Fibroblast of skin of left biceps (primary cell): ENCODE measurements at regions not wholly inside any gene's neighbourhood (a gene's known extent, or its start where the extent isn't known, plus 50 kb on each side); places are given as distances from the start of the nearest gene placed in this dataset.
A peak's percentile ranks its signal among the peaks of the same experiment; 100 is the strongest.

ENCODE experiments used
- DNase-seq, 2 experiments: peaks; one replicate each; pipeline ENCODE4 v3.0.0-alpha.2; 2013; ENCODE audit warnings: low read depth in 2 of 2

DNA sequence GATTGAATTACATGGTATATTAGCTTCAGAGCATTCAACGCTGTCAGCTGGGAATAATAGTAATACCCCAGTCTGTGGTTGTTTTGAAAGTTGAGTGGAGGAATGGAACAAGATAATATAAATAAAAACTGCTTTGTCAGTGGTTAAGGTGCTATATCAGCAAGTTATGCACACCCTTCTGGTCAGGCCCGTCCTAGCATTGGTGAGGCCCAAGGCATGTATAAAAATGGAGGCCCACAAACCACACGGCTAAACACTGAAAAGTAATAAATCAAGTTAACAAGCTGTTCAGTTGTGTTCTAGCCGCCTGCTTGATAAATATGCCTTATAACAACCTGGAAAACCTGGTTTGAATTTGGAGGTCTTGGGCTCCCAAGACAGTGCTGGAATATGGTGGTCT is 77.4 kb downstream of the PSMG1 start:
- no peak for DNase-seq

DNA sequence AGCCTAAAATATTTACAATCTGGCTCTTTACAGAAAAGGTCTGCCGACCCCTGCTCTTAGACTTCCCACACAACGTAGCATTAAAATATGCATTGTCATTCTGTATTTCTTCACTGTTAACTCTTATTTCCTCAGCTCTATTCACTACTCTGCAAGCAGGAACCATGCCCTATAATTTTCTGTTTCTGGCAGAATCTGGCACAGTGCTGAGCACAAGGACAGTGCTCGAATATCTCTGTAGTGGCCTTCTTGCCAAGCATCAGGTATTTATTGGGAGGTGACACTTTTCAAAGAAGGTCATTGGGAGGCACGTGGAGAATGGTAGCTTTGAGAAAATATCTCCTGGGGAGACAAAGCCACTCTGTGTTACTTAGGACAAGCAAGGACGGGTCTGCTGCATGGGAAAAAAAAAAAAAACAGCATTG is 77.9 kb downstream of the PSMG1 start:
- DNase-seq, result no peak

DNA sequence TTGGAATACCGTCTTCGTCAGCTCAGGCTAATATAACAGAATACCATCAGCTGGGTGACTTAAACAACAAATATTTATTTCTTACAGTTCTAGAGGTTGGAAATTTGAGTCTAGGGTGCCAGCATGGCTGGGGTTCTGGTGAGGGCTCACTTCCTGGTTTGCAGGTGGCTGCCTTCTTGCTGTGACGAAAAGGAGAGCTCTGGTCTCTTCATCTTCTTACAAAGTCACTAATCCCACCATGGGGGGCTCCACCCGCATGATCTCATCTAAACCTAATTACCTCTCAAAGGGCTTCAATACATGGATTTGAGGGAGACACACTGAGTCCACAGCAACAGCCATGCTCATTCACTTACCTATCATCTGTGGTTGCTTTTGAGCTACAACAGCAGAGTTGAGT is 78.3 kb downstream of the PSMG1 start:
- DNase-seq, result no peak

DNA sequence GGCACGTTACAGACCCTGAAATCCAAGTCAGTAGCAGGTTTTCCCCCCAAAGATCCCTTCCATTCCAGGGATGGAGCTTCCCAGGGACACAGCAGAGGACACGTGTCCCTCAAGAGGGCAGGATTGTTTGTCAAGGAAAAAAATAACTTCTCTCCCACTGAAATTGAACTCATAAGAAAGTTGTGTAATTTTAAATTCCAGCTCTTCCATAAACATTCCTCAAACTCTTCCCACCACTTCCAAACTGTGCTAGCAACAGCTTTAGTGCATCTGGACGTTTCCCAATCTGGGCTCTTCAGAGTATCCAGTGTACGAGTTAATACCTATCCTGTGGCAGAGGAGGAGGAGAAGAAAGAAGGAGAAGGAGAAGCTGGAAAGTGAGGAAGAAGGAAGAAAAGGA is 79.6 kb downstream of the PSMG1 start:
- DNase-seq, result peak; percentile 91

DNA sequence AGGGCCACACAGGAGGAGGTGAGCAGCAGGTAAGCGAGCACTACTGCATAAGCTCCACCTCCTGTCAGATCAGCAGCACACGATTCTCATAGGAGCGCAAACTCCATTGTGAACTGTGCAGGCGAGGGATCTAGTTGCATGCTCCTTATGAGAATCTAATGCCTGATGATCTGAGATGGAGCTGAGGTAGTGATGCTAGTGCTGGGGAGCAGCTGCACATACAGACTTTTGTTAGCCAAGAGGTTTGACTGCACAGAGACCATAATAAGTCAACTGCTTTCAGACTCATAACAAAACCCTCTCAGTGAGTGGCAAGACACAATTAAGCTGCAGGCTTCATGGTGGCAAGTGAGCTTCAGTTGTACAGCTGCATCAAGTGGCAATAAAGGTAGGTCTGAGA is 83.4 kb downstream of the PSMG1 start:
- DNase-seq, result no peak

DNA sequence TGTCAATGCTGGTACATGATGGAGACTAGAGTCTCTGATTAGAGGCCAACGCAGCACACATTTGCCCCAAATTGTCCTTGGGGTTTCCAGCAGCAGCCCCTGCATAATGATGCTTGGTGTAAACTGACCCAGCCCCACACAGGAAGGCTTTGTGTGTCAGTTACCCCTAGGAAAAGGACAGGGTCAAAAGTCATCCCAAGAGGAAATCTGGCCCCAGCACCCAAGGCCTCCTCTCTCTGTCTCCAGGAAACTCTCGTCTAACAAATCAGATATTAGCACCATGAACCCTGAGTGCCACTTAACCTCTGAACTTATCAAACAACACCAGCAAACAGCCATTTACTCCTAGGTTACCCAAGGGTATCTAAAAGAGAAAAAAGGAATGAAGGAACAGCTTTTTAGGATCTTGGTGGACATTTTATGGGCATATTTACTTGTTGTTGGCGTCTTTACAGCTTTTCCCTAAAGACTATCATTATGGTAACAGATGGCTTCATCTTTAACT is 84.5 kb downstream of the PSMG1 start:
- no peak for DNase-seq

DNA sequence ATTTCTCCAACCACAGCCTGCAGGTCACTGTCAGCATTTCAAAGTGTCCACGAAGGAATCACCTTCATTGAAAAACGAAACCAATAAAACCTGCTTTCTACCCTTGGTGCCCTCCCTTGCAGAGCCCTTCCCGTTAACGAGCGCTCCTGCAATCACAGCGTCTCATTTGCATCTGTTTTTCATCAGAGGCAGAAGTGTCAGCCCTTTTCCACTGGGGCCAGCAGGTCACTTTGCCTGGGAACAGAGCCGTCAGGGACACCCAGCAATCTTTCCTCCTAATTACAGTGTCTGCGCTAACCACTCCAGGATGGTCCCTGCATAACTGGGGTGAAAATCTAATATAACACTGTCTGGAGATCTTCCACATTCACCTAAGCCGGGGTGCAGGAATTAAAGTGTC is 85.3 kb downstream of the PSMG1 start:
- no peak for DNase-seq

DNA sequence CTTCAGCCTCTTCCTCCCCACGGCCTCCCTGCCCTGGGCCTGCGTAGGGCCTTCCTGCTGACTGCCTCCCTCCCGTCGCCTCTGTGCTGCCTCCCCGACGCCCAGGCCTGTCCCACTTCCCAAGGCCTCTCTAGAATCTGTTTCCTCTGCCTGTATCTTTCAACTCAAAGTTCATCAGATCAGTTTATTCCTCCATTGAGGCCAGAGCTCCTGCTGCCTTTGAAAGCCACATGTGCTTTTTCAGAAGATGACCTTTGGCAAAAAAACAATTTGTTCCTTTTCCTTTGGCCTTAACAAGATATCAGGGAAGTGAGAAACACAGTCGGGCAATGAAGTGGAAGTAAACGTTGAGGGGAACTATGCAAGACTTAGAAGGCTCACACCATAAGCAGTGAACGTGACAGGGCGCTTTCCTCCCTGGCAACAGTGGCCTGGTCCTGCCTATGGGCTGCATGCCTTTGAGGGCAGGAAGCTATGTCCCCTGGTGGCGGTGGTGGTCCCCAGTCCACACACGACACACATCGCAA is 85.9 kb downstream of the PSMG1 start:
- DNase-seq, result no peak

DNA sequence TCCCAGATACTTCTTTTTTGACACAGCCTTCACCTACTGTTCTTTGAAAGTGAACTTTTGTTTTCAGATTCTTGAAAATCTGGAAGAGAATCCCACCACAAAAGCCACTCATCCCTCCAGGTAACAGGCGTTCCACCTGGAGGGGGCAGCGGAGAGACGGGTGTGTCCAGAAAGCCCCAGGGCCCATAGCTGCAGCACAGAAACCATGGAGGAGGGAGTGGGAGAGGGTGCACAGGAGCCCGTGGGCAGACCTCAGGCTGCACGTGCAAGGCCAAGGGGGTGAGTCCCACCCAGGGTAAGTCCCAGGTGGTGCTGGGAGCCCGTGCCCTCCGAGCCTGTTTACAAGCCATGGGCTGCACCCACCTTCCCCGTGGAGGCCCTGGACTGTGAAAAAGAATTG is 86.5 kb downstream of the PSMG1 start:
- DNase-seq, result no peak

DNA sequence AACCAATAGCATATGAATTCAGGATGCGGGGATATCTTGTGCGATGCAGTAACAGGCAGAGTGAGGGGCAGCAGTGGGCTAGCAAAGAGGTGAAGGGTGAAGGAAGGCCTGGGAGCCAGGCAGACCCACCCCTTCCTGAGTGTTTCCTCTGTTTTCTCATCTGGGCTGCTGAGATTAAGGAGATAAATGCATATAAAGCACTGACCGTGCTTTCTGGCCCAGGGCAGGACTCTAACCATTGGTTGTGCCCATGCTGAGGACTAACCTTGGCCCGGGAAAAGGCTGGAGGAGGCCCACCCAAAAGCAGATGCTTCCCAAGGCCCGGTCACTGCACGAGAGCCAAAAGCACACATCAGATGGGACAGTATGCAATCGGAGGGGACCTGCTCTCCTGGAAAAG is 87.6 kb downstream of the PSMG1 start:
- no peak for DNase-seq

DNA sequence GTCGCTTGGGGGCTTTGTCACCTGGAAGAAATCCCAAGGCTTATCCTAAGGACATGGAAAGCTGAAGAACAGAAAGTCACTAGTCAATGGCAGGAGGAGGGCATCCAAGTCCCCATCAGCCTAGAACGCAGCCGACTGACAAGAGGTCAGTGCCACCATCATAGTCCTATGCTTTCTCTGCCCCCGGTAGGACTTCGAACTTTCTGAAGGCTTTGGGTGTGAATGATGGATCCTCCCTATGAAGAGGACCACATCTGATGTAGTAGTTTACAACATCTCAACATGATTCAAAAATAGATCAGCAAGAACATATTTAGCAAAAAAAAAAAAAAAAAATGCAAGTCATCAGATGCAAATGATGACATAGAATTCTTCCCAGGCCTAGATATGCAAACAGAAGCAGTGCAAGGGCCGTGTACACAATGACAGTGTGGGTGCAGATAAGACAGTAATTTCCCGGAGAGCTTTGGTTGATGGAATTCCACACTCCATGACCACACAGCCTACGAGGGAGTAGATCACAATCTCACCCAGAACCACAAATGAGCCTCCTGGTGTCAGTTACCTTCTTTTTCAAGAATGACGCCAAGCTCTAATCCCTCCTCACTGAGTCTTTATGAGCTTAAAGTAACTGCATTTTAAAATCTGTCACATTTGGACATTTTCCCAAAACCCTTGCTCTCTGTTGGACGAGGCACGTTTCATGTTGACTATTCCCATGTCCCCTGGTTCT is 88.2 kb downstream of the PSMG1 start:
- DNase-seq, result peak; percentile 57 to 60

DNA sequence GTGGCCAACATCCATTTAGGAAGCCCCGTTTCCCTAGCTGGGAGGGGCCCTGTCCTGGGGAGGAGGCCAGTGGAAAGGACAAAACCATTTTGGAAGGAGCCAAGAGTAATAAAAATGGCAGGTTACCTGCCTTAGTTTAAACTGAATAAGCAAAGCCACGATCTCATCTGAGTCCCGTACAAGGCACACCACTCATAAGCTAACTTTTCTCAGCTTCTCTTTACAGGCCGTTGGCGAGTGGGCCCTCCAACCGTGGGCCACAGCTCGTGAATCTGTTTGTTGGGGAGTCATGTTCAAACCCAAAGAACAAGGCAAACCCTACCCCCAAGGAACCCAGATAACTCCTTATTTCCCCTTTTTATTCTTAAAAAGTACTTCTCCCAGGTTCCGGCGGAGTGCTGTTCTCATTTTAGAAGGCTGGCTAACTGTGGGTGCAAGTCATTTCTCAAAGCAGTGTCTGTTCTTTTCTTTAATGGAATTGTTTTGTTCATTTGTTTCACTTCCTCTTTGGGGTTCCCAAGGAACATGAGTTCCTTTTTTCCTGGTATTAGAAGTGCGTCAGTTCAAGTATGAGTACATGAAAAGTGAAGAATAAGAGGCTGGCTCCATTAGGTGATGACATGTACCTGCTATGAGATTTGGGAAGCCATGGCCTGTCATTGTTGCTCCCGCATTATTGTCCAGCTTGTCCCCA is 89.0 kb downstream of the PSMG1 start:
- DNase-seq, result no peak

DNA sequence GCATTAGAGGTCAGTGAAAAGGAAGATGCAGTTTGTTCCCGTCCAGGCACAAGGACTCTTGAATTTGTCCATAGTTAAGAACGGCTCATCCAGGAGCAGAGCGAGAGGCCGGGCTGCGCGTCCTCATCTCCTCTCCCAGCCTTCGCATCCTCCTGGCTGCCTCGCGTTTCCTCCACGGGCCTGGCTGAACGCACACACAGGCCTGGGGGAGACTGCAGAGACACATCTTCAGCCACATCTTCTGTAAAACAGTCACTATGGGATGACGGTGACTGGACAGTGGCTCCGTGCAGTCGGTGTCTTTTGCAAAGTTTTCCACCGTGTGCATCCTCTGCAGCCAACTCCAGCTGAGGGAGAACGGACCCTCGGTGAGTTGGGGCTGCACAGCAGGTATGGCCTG is 89.7 kb downstream of the PSMG1 start:
- no peak for DNase-seq

DNA sequence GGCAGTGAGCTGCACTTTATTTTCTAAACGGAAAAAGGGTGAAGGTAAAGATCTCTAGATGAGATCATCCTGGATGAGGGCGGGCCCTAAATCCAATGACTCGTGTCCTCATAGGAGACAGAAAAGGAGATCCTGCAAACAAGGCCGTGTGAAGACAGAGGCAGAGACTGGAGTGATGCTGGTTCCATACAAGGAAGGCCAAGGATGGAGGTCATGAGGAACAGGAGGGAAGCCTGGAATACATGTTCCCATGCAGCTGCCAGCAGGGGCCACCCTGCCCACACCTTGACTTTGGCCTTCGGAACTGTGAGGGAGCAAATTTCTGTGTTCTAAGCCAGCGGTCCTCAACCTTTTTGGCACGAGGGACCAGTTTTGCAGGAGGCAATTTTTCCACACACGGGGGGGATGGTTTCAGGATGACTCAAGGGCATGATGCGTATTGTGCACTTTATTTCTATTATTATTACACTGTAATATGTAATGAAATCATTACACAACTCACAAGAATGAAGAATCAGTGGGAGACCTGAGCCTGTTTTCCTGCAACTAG is 94.3 kb downstream of the PSMG1 start:
- no peak for DNase-seq

DNA sequence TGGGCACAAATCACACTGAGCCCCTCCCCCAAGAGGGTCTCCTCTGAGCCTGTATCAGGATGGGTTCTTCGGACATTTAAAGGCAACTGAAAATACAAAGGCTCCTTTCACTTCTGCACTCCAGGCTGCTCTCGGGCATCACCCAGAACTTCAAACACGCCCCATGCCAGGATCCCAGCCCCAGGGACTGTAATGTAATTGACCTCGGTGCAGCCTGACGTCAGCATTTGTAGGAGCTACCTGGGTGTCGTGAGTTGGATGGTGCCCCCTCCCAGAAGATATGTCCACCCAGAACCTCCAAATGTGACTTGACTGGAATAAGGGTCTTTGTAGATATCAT is 95.2 kb downstream of the PSMG1 start:
- no peak for DNase-seq

DNA sequence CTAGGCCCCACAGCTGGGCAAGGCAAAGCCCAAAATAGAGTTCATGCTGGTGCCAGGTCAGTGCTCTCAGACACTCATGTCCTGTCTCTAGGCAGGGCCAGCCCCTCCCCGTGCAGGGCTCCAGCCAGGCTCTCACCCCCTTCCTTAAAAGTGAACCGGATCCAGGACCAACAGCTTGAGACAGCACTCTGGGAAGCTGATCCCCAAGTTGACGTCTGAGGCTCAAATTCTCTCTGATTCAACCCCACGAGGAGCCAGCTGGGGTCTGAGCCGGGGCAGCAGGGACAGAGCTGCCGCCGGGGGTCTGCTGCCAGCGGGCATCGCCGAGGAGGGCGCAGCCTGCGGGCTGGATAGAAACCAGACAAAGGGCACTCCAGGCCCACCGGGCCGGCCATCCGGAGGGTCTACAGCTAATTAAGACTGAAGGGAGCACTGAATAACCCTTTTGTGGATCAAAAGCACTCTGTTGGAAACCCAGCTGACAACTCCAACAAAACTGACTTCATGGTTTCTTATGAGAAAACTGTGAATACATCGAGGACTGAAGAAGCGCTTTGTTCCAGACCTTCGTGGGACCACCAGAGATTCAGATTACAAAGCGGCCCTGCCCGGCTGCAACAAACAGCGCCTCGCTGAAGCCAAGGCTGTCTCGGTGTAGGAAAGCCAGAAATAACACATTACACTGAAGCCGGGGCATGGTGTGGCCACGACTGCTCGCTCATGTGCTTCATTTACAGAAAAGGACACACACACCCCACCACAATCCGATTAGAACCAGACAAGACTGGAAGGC is 95.8 kb downstream of the PSMG1 start:
- DNase-seq, result no peak

DNA sequence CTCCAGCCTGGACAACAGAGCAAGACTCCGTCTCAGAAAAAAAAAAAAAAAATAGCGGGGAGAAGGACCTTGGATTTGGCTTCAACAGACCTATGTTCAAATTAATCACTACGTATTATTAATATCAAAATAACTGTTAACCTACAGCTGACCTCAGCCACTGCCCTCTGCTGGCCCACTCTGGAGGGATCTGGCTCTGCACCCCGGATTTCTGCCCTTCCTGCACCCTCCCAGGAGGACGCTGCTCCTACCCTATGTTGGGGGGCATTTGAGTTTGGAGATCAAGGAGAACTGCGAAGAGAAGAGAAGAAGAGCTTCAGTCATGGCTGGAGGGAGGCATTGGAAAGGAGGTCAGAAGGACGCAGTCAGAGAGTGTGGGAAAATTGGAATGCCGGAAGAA is 96.7 kb downstream of the PSMG1 start:
- no peak for DNase-seq

DNA sequence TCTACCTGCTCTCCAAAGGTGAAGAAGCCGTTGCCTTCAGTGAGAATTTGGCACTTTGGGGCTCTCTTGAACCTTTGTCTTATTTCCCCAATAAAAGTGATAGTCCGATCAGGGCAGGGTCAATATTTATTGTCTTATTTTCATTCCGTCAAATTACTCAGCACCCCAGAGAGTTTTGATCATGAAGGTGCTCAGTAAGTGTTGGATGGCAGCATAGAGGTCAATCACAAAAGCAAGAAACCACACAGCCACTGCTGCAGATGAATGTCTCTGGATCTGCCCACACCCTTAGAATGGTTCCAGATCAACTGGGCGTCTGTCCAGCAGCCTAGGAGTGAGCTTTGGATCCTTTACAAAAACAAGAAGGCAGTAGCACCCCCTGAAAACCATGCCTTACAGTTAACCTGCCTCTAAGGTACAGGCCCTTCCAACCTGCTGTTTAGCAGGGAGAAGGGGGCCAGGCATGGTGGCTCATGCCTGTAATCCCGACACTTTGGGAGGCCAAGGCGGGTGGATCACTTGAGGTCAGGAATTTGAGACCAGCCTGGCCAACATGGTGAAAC is 97.3 kb downstream of the PSMG1 start:
- DNase-seq, result no peak

DNA sequence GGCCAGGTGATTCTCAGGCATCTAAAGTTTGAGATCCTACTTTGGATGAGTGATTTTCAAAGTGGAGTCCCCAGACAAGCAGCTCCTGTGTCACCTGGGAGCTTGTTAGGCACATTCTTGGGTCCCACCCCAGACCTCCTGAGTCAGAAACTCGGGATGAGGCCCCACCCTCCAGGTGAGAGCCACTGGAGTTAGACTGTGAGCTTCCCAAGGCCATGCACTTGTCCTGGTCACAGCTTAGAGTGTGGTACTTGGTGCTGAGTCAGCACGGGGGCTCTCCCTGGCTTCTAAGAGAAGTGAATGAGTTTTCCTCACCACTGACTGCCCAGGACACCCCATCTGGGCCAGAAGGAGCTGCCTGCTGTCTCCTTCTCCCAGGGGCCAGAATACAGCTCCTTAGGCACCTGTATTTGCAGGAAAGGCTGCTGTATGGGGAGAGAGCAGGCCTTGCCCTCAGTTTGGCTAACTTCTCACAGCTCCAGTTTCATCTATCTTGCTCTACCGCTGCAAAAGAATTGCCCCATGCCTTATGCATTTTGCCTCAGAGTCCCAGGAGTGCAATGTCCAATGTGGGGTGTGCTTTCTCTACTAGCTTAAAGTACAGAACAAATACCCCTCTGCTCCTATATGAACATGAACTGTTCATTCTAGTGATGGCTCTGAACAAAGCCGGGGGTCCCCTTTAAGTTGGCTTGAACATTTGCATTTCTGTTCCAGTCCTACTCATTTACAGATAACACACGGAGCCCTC is 98.1 kb downstream of the PSMG1 start:
- no peak for DNase-seq

DNA sequence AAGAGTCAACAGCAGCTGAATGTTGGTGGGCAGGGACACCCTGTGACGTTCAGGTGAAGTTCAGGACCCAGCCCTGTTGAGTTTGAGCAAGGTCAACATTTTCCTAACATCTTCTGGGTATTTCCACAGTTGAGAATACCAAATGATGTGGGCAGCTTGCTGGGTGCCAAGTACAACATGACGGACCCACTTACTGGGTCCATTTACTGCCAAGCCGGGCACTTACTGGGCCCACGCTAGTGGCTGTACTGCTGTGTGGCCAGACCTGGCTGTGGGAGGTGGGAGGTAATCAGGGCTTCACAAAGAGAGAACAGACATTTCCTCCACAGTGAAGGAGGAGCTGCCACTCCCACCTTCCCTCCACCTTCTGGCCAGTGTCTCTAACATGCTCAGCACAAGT is 99.2 kb downstream of the PSMG1 start:
- no peak for DNase-seq

DNA sequence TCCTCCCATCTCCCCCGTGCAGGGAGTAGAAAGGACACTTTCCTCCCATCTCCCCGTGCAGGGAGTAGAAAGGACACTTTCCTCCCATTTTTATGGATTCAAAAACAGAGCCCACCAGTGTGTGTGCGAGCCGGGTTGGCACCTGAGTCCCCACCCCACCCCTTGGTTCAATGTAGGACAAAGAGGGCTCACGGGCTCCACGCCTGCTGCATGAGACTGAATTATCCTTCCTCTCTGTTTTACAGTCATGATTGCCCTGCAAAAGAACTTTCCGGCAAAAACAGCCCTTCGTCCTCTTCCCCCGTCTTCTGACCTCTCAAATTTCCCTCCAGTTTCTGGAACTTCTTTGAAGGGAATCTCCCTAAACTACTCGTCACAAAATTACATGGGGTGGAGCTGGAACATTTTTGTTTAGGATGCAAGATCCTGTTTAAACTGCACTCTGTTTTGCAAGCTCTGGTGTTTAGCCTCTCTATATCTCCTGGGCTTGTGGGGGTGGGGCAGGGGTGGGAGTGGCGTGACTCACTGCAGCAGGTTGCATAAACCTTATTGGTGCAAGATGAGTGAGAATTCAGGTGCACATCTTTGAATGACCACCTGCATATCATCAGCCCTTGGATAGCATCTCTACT is 99.8 kb downstream of the PSMG1 start:
- DNase-seq, result no peak
